HG03571 (cell line): ENCODE measurements at regions not wholly inside any gene's neighbourhood (a gene's known extent, or its start where the extent isn't known, plus 50 kb on each side); places are given as distances from the start of the nearest gene placed in this dataset.
A peak's percentile ranks its signal among the peaks of the same experiment; 100 is the strongest.

Source experiments
- ATAC-seq: cut with Tn5 transposase; IDR thresholded peaks from one replicate; pipeline ENCODE4 v1.9.1; 2021; ENCODE audit not compliant: unreplicated experiment

GRCh38 chr2:191512874-191513273 is 165.1 kb upstream of the NABP1 start:
- no peak for ATAC-seq

GRCh38 chr2:191514613-191515012 is 163.3 kb upstream of the NABP1 start:
- no peak for ATAC-seq

GRCh38 chr2:191515551-191515950 is 162.4 kb upstream of the NABP1 start:
- no peak for ATAC-seq

DNA sequence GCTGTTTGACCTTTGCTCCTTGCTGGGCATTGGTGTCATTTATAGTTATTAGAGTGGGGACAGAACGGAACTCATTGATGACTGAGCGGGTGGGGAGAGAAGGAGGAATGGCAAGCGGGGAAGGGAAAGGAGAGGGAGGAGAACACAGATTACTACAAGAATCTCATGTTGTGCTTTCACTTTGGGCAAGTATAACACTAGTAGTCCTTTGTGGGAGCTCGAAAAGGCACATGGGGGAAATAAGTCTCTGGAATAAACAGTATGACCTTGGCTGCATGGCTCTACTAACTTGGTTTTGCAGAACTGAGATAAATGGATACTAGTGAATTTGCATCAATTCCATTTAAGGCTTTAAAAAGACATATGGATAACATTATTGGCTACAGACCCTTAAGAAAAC is 161.7 kb upstream of the NABP1 start:
- ATAC-seq: no peak

GRCh38 chr2:191521608-191522208 is 156.2 kb upstream of the NABP1 start:
- no peak for ATAC-seq

DNA sequence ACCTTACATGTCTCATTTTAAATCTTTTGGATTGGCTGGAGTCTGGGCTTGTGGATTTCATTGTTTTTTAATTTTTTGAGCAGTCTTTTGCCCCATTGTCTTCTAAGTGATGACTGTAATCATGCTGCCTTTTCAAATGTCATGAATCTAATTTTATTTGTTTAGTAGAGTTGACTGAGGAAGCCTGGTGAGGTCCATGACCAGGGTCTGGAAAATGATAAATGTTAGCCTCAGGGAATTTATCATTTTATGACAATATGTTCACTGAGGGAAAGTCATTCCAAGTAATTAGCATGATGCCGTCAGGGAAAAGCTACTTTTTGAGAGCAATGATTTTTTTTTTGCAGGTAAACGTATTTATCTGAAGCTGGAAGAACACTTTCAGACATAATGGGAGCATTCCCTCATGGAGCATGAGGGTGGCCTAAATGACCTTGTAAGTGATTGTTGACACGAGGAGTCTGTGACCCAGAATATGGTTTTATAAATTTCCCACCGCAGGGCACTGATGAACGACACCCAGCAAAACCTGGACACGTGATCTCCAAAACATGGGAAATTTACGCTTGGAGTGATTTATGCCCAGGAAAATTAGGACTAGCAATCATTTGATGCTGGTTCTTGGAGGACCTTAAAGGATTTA is 155.3 kb upstream of the NABP1 start:
- ATAC-seq: no peak

DNA sequence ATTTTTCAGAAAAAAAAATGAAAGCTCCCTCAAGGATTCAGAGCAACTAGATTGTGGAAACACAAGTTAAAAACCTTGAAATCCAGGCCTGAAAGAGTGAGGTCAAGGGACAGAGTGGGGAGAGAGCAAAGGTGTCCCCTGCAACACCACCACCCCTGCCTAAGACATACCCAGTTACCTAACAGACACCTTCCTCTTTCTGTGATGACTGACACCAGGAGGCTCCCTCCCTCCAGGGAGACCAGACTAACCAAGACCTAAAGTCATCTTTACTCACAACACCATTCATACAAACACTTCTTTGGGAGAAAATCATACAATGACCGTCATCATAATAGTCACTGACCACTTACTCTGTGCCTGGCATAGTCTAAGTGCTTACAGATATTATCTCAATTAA is 151.8 kb upstream of the NABP1 start:
- ATAC-seq: no peak

GRCh38 chr2:191526536-191526935 is 151.4 kb upstream of the NABP1 start:
- ATAC-seq: no peak

- no peak for ATAC-seq
These were observed 150.9 kb upstream of the NABP1 start for GRCh38 chr2:191526953-191527556.

DNA sequence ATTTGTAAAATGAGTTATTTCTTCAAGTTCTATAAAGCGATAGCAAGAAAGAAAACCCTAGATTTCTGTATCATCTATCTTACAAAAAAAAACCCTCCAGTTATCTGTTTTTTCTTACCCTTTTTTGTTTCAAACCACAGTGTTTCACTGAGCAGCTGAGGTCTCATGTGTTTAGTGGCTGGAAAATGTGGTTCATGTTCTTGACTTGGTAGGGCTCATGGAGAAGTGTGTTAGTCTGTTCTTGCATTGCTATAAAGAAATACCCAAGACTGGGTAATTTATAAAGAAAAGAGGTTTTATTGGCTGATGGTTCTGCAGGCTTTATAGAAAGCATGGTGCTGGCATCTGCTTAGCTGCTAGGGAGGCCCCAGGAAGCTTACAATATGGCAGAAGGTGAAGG is 147.3 kb upstream of the NABP1 start:
- ATAC-seq: no peak

- ATAC-seq: no peak
These were observed 144.2 kb upstream of the NABP1 start for GRCh38 chr2:191533693-191534180.

DNA sequence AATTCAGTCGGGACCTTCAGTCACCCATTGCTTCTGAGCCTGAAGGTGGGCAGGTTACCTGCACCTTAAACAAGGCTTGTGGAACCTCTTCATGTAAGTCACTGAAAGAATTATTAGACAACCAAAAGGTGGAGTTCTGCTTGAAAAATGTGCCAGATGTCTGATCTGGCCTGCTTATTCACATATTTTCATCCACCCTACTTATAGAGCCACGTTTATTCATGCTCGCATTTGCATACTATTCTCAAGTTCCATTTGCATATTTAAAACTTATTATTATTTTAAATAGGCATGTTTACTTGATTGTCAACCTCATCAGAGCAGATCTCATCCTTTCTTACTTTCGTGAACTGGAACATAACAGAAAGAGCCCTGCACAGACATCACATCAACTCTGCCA is 140.0 kb upstream of the NABP1 start:
- ATAC-seq: no peak

DNA sequence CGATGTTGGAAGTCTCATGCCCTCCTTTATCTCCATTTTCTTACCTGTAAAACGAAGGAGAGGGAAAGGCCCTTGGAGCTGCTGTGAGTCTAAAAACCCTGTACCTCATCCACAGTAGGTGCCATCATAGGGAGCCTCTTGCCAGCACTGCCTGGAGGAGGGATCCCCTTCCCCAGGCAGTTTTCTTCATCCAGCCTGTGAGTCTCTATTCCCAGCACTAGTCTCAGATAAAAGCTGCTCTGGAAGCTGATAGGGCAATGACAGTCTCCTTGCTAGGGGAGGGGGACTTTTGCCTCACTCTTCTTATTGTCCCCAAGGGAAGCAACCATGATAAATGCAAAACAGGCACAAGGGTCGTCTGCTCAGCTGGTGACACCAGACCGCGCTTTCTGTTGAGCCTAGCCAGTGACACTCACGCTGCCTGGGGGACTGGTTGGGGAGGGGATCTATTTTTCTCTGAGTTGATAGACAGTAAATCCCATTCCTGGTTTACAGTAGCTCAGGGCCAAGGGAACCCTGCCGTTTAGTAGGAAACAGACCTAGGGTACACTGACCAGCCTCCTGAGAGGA is 139.5 kb upstream of the NABP1 start:
- ATAC-seq: no peak

- no peak for ATAC-seq
These were observed 138.9 kb upstream of the NABP1 start for GRCh38 chr2:191539068-191539467.

- no peak for ATAC-seq
These were observed 137.3 kb upstream of the NABP1 start for GRCh38 chr2:191540681-191541080.

DNA sequence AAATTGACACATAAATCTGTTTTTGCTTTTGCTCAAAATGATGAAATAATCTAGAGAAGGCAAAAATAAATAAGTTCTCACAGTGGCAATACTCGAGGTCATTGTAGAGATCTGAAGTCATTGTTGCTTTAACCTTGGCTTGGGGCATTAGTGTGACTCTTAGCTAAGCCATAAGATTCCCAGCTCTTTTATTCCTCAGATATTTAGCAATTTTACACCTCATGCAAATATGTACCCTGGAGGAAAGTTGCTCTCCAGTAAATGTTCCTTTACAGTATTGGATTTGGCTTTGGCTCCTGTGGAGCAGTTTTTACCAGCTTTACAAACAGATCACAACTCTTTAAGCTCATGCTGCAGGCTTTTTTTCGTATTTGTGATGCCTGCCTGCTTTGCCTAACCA is 134.2 kb upstream of the NABP1 start:
- no peak for ATAC-seq

DNA sequence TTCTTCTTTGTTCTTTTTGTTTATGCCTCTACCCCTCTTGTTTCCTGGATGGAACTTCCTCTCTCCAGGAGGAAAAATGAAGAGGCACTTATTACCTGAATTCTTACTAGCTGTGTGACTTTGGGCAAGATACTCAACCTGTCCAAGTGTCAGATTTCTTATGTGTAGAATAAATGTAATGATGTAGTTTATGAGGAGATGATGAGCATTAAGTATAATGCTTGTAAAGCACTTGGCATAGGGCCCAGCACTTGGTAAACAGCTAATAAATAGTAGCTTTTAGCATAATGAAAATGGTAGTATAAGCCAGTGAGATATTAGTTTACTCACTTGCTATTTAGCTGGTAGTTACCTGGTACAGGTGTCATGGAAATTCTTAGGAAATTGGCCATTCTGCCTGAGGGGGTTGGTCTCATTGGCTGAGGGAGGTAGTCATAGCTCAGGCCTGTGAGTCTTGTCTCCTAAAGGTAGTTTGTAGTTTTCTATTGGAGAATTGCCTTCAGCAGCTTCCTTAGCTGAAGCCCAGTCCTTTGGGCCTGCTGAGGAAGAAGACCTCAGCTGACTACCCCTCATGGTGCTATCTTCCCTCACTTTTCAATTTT is 133.4 kb upstream of the NABP1 start:
- no peak for ATAC-seq

- no peak for ATAC-seq
These were observed 132.6 kb upstream of the NABP1 start for GRCh38 chr2:191545361-191545760.

- ATAC-seq: no peak
These were observed 125.9 kb upstream of the NABP1 start for GRCh38 chr2:191552066-191552465.

DNA sequence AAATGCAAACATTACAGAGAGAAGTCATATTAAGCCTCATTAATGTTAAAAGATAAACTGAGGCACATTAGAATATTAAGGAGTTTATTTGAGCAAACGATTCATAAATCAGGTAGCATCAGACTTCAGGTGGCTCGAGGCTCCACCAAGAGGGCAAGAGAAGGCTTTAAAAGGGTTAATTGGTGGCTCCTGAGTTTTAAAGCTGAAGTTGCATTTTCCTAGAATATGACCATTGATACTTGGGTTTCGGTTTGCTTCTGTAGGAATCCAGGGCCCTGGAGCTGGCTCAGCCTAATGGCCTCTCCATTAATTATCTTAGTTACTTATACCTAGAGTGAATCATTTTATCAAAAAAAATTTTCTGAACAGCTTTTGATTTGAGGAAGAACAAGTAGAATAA is 123.7 kb upstream of the NABP1 start:
- no peak for ATAC-seq

- ATAC-seq: peak; percentile 97
These were observed 122.7 kb upstream of the NABP1 start for GRCh38 chr2:191555092-191555742.
